GM12891 (cell line): ENCODE measurements at regions not wholly inside any gene's neighbourhood (a gene's known extent, or its start where the extent isn't known, plus 50 kb on each side); places are given as distances from the start of the nearest gene placed in this dataset.

ENCODE experiments used
- POLR2A ChIP-seq: IDR thresholded peaks from 2 replicates; pipeline ENCODE4 v1.6.1; 2011; ENCODE audit warnings: low read depth, low read length, control low read depth
- POLR2AphosphoS5 ChIP-seq: IDR thresholded peaks from 2 replicates; pipeline ENCODE4 v1.6.1; 2011; ENCODE audit warnings: low read depth, low read length, control low read depth
- POU2F2 ChIP-seq: IDR thresholded peaks from 2 replicates; pipeline ENCODE4 v1.6.1; 2011; ENCODE audit warnings: low read depth, mild to moderate bottlenecking, control low read depth, low read length, moderate library complexity
- SPI1 ChIP-seq: IDR thresholded peaks from 2 replicates; pipeline ENCODE4 v1.6.1; 2011; ENCODE audit warnings: low read depth, low read length, control low read depth
- TAF1 ChIP-seq: IDR thresholded peaks from 2 replicates; pipeline ENCODE4 v1.6.1; 2011; ENCODE audit warnings: low read depth, low read length, control low read depth

DNA sequence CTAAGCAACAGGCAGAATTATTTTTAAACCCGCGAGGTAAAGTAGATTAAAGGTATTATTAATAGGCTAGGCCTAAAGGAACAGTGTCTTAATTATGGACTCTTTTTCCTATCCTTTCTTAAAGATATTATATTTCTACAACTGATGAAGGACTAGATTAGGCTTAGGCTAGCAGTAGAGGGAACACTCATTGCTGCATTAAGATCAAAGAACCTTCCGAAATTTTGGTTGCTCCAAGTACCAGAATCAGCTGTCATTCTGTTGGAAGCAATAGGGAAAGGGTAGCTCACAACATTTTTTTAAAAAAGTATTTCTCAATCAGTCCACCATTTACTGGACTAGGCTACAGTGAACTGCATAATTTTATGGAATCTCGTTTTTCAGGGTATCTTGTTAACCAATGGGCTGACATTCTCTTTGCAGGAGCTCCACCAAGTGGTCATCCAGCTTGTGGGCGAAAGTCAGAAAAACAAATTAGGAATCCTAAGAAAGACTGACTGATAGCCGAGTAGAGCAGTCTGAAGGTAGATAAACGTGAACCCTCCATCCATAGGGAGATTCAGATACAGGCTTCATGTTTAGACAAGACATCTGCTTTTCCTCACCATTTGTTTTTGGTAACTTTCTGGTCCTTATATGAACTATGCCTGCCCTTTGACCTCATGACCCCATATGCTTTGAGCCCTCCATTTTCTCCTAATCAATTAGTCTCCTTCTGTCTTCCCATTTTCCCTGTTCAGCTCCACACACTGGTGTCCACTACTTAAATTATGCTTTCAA is 103.6 kb upstream of the CHD1 start:
- TF ChIP-seq POLR2A (no peak), SPI1 (no peak), POLR2AphosphoS5 (no peak), TAF1 (no peak), POU2F2 (no peak)
